GM18907 (cell line): ENCODE measurements at regions not wholly inside any gene's neighbourhood (a gene's known extent, or its start where the extent isn't known, plus 50 kb on each side); places are given as distances from the start of the nearest gene placed in this dataset.

Source experiments
- ATAC-seq: cut with Tn5 transposase; IDR thresholded peaks from one replicate; pipeline ENCODE4 v1.9.1; 2021; ENCODE audit warnings: mild to moderate bottlenecking, moderate library complexity; ENCODE audit not compliant: unreplicated experiment

DNA sequence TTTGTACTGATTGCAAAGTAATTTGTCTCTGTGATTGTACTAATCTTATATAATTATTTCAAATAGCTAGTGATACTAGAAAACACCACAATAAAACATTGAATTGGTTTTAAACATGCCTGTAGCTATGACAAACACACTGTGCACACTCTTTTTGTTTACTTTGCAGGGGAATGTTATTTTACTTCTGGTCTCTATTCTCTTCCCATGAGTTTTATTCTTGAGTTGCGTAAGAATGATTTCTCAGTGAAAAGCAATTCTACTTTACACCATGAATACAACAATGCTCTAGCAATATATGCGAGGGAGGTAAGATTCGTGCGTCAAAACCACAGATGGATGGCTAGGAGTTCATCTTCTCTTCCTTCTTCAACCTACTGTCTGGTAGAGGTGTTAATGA lies 68.4 kb upstream of the PHACTR1 start:
- no peak for ATAC-seq

DNA sequence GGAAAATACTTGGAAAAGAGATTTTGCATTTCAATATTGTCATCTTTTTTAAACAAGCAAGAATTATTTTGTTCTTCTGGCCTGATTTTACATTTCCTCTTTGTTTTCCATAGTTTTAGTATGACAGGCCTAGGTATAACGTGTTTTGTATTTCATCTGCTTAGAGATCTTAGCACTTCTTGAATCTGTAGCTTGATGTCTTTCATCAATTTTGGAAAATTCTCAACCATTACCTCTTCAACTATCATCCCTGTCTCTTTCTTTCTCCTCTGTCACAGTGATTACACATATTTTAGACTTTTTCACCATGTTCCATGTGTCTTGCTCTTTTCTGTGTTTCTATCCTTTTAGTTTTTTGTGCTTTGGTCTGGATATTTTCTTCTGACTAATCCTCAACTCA lies 67.2 kb upstream of the PHACTR1 start:
- no peak for ATAC-seq

DNA sequence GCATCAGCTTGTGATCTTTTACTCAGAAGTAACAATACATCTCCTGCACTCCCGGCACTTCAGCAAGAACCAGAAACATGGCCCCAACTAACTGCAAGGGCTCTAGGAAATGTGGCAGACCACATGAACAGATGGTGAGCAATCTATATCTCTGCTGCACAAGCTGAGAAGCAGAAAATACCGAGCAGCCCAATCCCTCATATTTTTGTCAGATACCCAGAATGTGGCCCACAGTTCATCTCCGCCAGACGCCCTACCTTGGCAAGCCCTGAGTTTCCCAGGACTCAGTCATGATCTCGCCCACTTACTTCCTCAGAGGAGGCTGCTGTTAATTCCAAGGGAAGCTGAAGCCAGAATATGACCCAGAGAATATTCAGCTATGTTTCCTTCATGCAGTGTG lies 63.1 kb upstream of the PHACTR1 start:
- ATAC-seq, result no peak

DNA sequence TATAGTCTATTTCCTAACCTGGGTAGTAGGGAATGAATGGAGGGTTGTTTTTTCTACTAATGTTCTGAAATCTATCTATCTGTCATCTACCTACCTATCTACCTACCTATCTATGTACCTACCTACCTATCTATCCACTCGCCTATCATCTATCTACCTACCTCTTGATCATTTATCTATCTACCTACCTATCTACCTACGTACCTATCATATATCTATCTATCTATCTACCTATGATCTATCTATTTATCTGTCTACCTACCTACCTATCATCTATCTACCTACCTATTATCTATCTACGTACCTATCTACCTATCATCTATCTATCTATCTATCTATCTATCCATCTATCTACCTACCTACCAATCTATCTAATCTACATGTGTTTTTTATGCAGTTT lies 62.5 kb upstream of the PHACTR1 start:
- ATAC-seq, result no peak

DNA sequence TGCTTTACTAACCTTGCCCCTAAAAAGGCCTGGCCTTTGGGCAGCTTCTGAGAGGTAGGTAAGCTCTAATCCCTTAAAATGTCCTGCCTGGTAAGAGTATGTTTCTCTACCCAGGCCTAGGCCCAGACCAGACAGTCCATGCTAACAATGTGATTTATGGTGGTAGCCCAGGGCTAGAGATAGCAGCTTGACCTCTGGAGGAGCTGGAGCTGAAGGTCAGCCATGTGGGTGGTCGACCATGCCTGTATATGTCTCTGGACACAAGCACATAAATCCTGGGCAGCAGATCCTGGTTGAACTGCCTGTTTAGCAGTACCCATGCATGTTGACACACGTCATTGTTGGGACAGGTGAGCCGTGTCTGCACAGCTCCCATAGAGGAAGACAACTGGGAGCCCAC lies 62.1 kb upstream of the PHACTR1 start:
- ATAC-seq, result no peak

DNA sequence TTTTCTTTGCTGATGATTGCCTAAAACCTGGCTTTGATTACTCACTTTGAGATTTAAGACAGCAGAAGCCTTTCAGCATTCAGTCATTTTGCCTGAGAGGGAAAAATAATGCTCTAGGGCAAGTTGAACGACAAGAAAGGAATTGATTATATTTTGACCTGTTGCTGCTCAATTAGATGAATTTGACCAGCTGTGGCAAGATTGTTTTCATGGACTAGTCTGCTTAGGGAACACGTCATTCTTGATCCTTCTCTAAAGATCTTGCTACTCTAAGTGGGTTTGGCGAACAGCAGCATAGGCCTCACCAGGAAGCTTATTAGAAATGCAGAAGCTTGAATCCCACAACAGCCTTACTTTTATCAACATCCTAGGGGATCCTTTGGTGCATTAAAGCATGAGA lies 59.7 kb upstream of the PHACTR1 start:
- ATAC-seq, result no peak

DNA sequence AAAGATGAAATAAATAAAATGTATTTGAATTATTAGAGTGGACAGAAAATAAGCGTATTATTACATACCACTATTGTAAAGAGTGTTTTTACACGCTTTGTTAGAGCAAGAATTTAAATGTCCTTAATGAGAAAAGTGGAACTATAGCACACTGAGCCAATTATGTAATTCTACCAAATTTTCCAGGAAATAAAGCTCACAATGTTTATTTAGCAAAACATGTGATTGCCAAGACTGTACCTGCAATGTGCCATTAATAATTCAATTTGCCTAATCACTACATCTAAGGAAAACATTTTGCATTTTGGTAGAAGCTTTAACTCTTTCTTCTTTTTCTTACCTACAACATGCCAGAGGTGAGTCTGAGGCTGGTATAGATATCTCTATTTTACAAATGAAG lies 58.7 kb upstream of the PHACTR1 start:
- no peak for ATAC-seq

DNA sequence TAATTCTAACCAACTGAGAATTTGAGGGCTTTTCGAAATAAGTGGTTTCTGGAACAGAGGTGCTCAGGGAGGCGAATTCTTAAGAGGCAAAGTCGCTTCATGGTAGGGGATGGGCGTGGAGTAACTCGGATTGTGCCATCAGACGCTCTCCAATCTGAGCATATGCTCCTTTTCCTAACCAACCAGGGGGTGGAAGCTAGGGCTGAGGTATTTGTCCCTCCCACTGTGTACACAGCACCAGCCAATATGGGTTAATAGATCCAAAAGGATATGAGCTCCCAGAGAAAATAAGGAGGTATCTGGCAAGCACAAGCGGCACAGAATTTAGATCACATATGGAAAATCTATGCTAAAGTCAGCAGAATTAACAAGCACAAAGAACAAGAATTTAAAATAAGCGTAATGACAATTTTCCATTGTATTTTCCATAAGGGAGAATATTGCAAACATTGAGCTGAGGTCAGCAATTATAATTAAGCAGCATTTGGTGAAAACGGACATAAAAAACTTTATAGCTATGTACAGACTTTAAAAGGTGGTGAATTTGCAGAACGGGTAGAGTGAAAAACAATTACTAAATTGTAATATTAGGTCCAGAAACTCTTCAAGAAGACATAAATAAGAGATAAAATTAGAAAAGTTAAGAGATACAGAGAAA lies 55.0 kb upstream of the PHACTR1 start:
- ATAC-seq, result no peak
